UCSD-AML1 (cell line): ENCODE measurements at regions not wholly inside any gene's neighbourhood (a gene's known extent, or its start where the extent isn't known, plus 50 kb on each side); places are given as distances from the start of the nearest gene placed in this dataset.

Source experiments
- DNase-seq: peaks from one replicate; lab custom pipeline; 2025; ENCODE audit not compliant: unreplicated experiment; lab: John Stamatoyannopoulos, UW

DNA sequence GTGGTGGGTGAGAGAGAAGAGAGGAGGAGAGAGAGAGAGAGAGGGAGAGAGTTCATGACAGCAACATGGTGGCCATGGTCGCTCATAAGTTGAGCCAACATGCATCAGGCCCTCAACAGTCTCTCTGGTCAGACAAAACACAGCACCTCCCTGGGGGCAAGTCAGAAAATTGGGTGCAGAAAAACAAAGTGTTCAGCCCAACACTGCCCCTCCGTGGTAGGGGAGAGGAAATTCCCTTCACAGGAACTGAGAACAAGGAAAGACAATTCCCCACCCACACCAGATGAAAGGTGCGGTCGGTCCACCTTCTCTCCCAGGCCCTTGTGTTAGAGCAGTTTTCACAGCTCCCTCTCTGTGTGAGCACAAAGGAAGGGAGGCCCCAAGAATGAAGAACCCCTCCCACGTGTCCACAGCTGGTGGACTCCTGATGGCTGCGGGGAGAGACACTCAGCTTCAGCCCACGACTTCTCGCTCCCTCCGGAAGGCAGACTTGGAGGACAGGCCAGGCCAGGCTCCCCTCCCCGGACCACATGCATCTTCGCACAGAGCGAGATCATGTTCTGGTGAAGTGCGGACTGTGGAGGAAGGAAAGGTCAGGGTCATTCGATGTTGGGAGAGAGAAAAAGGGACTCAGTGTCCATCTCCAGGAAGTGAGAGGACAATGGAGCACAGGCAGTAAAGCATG lies 181.7 kb downstream of the ANAPC1 start:
- peak; percentile 49 for DNase-seq

DNA sequence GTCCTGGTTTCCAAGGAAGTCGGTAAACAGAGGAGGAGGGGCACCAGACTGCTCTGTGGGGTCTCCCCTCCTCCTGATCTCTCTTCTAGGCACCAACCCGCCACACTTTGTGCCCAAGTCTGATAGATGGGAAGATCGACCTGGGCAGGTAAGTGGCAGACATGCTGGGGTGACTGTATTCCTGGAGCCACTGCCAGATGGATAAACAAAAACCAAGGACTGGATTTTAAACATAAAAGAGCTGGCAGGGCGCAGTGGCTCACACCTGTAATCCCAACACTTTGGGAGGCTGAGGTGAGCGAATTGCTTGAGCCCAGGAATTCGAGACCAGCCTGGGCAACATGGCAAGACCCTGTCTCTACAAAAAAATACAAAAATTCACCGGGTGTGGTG lies 181.2 kb downstream of the ANAPC1 start:
- DNase-seq = no peak

DNA sequence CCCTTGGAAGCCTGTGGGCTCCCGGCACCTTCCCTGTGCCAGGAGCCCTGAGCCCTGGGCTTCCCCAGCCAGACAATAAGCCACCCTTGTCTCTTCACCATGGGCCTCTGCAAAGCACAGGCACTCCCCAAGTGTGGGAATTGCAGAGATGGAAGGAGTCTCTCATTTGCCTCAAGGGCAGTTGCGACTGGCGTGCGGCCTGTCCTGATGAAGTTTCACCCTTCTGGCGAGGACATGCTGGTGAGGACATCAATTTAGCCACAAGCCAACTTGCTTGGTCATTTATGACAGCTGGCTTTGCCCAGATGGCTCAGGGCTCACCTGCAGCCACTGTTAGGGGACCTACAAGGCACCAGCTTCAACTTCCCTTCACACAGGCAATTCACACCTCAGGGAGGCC lies 180.2 kb downstream of the ANAPC1 start:
- no peak for DNase-seq

DNA sequence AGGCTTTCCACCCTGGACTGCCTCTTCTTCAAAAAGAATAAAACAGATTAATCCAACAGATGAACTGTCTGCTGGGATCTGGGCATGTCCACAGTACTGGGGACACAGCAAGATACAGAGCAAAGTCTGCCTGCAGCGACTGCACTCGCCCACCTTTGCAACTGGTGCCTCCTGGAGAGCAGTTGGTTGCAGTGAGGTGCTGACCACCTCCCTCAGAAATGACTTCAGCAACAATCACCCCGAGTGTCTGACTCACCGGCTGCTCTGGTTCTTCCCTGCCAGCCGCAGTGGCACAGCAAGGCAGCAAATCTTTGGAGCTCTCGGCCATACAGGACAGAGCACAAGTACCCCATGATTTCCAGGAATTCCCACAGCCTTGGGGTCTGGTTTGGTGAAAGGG lies 179.7 kb downstream of the ANAPC1 start:
- DNase-seq = no peak

DNA sequence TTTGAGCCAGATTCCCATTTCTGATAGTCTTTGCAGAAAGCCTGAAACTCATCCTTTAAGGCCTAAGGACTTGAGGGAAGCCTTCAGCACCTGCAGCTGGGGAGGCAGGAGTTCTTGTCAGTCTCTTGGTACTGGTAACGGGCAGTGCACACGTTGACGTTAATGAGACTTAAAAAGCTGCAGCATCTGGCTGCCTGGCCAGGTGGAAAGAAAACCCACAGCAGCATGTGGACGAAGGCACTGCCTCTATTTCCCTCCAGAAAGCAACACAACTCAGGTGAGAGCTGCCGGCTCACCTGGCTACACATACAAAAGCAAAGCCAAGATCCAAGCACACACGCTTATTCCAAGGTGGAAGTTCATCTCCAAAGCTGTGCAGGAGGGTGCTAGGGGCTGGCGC lies 178.8 kb downstream of the ANAPC1 start:
- DNase-seq = no peak

DNA sequence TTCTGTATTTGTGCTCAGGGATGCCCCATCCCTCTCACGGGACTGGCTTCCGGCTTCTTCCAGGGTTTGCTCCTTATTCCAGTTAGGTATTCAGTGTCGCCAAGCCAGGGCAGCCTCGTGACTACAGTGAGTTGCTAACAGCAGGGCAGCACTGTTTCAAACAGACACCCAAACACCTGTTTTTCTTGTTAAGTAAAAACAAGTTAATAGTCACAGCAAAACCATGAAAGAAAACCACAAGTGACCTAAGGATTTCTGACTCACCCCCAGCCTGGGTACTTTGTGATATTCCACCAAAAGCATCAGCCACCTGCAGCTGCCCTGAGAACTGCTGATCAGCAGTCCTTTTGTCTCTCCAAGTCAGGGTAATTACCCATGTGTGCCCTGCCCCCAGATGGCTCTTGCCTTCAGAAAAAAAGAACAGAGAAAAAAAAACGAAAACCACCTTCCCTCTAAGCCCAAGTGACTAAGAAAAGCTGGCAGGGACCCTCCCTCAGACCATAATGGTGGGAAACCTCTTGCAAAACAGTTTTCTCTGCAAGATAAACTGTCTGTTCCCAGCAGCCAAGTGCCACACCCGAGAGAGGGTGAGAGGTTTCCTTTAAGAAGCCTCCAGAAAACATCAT lies 178.2 kb downstream of the ANAPC1 start:
- DNase-seq = no peak

DNA sequence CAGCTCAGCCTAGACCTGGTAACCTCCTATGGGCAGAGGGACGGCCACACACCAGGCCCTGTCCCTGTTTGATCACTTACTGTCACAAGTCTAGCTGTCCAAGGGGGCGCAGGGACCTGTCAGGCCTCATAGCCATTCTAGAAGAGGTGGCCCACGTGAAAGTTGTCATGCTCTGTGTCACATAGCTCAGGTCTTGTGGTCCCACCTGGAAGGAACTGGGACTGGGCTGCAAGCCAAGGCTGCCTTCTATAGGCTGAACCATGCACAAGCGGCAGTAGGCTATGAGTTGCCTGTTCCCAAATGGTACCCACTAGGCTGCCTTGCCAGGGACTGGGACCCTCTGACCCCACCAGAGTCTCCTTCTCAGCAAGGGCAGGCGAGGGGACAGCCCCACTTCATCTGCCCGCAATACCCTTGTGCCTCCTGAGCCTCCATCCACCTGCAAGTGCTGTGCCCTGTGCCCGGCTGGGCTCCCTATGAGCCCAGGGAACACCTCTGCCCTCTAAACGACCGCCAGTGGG lies 177.5 kb downstream of the ANAPC1 start:
- no peak for DNase-seq

DNA sequence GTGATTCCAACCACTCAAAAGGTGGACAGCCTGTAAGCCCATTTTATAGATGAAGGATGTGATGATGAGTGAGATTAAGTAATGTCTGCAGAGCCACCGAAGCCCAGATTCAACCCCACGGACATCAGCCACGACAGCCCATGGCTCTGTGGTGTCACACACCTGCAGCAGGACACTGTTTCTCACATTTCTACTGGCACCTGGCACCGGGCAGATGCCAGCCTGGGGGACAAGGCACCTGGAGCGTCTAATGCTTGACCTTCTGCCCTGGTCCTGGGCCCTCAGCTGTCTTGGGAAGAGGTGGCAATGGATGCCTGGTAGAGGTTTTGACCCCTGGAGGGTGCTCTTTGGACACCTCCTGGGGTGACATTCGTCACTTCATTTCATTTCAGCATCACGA lies 176.3 kb downstream of the ANAPC1 start:
- no peak for DNase-seq

DNA sequence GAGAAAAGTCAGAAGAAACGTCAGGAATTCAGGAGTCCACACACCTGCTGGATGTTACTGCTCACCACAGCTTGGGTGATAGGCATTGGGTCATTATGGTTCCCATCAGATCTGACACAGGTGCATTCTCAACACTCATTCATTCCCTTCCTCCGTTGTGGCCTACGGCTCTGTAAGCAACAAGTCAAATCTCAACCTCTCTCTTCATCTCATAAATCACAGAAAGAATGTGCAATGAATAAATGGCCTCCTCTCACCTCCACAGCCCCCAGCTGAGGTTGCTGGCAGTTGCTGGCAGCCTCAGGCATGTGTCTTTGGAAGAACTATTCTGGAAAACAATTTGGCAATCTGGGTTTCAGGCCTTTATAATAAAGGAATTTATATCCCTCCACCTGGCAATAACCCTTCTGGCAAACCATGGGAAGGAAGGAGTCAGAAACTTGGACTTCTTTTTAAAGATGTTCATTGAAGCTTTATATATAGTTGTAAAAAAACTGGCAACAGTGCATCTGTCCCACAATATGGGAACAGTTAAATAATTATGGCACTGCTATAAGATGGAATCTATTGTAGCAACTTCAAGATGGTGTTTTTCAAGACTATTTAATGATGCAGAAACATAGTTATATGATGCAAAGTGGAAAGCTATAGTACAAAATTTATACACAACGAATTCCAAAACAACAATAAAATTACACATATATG lies 175.4 kb downstream of the ANAPC1 start:
- DNase-seq = no peak

DNA sequence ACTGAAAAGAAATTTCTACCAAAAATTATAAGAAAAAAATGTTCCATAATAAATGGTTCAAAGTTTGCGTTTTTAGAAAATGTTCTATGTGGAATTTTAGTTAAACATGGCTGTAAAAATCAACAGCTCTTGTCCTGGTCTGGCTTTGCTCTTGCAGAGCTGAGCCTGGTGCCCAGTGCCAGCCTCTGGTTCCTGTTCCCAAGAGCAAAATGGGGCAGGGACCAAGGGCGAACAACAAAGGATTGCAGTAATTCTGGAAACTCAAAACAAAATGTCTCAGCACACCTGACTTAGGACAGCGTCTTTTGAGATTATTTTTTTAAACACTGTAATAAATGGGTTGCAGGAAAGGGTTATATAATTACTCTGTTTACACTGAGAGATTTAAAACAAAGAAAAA lies 174.7 kb downstream of the ANAPC1 start:
- DNase-seq = no peak

DNA sequence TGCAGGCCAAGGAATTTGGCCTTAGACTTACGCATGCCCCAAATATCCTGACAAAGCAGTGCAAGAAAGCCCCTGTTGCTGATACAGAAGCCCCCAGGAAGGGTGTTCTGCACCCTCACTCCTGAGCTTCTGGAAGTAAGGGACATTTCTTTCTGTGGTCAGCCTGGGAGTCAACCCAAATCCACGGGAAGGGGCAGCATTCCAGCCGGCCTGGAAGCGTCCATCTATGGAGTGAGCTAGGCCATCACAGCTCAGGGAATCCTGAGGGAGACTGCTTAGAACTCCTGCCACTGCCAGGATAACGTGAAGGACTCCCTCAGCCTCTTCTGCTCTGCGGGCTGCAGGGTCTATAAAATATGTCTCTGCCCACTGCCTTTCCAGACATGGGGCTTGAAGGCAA lies 173.9 kb downstream of the ANAPC1 start:
- no peak for DNase-seq

DNA sequence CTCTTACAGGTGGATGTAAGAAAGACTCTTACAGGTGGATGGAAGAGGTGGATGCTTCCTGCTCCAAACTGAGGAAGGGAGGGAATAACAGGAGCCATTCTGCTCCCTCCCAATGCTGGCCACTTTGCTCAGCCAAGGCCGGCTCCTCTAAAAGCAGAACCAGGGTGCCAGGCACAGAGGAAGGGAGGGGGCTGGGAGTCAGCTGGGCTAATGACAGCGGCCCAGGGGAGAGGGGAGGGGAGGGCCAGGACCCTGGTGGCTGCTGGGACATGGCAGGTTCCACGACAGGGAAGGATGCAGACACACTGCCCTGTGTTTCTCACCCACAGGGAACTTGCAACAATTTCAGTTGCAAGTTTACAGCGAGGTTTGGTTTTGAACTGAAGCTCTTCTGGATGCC lies 173.4 kb downstream of the ANAPC1 start:
- DNase-seq = no peak

DNA sequence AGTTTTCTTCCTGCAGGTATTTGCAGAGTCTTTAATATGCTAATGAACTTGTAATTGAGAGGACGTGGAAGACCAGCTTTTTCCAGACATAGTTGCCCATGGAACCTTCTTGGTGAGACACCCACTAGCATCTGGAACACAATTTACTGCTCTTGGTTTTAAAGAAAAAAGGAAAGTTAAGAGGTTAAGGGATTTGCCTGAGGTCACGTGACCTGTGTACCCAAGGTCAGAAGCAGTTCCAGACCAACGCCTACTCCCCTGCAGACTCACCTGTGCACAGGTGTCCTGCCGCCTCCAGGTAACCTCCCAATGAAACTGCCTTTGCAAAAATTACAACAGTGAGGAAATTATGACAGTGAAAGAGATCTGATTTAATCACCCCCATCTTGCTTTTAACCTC lies 172.7 kb downstream of the ANAPC1 start:
- DNase-seq = no peak

DNA sequence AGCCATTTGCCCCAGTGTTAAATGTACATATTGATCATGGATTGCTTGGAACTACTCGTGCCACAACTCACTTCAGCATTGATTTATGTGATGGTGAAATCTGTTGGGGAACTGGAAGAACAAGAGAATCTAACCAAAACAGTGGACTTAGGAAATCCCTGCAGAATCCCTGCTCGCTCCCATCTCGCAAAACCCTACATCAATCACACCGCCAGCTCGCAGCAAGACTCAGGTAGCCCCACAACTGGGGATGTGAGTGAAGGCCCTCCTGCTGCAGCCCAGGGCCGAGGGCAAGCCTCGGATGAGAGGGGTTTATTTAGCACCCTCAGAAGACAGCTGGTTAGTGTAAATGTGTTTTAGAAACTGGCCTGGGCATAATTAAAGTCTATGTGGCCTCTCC lies 171.6 kb downstream of the ANAPC1 start:
- no peak for DNase-seq

DNA sequence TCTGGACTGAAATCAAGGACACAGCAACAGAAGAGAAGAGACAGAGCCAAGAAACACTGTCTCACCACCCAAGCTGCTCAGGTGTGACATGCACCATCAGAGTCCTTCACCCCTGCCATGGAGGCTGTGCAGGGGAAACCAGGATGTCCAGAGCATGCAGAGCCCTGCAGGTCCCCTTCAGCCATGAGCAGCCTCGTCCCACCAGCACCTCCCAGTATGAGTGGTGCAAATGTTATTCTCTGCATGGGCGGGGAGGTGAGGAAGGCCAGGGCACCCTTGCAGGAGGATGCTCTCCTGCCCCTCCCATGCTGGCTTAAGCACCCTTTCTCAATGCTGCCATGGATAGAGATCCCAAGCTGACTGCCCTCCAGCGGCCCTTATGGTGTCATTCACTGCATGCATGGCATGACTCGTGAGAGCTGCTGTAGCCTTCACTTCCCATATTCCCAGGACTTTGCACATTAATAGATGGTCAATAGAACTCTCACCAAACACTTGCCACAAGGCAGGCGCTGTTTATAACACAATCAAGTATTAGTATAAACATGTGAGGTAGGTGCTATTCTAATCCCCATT lies 171.0 kb downstream of the ANAPC1 start:
- no peak for DNase-seq

DNA sequence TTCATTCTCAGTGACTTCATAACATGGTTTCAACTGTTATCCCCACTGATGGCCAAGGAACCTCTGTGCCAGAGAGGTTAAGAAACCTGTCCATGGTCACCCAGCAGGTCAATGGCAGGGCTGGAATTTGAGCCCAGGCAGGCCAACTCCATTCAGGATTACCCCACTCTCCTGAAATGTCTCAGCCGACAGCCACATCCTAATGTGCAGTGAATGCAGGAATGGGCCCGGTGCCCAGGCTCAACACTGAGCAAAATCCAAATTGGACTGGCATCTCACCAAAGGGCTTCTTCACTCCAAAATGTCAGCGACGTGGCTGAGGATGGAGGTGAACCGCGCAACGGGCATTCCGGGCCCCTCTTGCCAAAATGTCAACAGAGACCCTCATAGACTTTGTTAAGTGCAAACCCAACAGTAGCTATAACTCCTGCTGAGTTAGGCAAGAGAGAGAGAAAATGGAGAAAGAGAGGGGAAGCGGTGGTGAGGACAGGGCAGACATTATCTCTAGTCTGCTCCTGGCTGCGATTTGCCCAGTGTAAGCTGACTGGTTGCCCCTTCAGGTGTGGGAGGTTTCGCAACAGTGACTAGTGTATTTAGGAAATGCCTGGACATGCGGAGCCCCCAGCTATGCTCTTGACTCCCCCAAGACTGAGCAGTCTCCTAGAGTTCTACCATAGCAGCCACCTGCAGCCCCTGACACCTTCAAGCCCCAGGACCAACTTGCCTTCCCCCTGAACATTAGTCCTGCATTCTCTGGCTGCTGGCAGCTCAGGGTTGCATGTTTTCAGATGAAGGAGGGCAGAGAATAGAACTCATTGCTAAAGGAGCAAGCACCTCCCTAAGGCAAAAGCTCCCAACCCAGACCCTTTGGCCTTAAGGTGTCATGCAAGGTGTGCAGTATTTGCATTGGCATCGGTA lies 167.7 kb downstream of the ANAPC1 start:
- DNase-seq = no peak

DNA sequence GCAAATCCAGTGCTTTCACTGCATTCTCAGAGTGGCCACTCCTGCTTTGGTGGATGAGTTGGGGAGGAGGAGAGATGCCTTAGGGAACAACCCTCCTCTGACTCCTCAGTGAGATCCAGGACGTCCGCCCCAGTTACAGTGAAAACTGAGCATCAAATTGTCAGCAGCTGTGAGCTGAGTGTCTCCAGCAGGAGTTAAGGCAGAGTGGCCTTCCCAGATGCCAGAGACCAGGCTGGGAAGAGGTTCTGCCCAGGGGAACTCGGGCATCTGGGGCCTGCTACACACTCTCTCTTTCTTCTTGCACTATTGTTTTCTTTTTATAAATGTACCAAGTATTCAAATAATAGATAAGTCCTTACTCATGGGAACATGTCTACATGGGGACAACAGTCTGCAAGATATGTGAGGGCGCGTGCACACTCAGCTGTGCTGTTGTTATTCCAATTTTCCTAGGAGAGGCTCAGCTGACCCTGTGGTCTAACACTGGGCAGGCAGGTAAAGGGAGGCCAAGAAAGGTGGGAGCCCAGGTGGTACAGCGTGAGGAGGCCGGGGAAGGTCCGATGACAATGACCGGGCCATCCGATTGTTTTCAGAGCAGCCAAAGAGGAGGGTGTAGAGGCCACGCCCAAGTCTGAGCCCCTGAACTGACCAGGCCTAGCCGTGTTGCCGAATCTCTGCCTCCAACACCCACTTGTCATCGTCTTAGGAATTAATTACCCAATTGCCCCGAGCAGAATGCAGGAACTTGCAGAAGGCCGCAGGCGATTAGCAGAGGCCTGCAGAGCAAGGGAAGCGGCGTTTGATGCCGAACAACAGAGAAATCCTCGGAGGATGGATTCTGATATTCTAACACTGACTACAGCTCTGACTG lies 166.9 kb downstream of the ANAPC1 start:
- DNase-seq = no peak
